ENCODE measurements at regions not wholly inside any gene's neighbourhood (a gene's known extent, or its start where the extent isn't known, plus 50 kb on each side); places are given as distances from the start of the nearest gene placed in this dataset.

- whole genome bisulfite sequencing, 2 donors: 83 to 85% methylated on average over 5 of the region's 5 CpGs
- no peak for ATAC-seq
- Histone ChIP-seq H3K27ac (no peak overlapping the region), H3K27me3 (peaks cover 0 to 17% (median 0%) of the 10 kb centered on the region in 7 donors), H3K36me3 (no peaks in the 10 kb centered on the region), H3K4me3 (no peak overlapping the region), H3K4me1 (peaks cover 0 to 5% (median 0%) of the 10 kb centered on the region in 9 donors), H3K9me3 (no peaks in the 10 kb centered on the region)
- intact Hi-C loops (cut with DNase I): loop anchor here in 1 of 10 donors (5.0 kb wide), 1 partner anchor 78 kb away; no protein-coding TSS in a partner anchor
- TF ChIP-seq CTCF (IDR thresholded peaks at IDR 0.05): no peak
- no peak for DNase-seq
These were observed 84.6 kb upstream of the SYNDIG1 start for GRCh38 chr20:24384865-24385264.

GRCh38 chr20:24382743-24383142, 86.7 kb upstream of the SYNDIG1 start:
- intact Hi-C loops (cut with DNase I): loop anchor here in 1 of 10 donors (5.0 kb wide), 1 partner anchor 75 kb away; no protein-coding TSS in a partner anchor
- peaks cover 0 to 7% (median 0%) of the 10 kb centered on the region in 7 donors for H3K27me3 ChIP-seq
- DNase-seq: no peak
- 11 to 16% methylated on average over 2 of the region's 2 CpGs for WGBS, 2 donors
- no peak overlapping the region for H3K27ac ChIP-seq
- H3K9me3 ChIP-seq: no peaks in the 10 kb centered on the region
- no peak overlapping the region for H3K4me3 ChIP-seq
- H3K36me3 ChIP-seq: no peaks in the 10 kb centered on the region
- TF ChIP-seq CTCF (IDR thresholded peaks at IDR 0.05): no peak
- ATAC-seq: peak in 3 of 8 donors; percentile 14 to 36 (median 17)
- peaks cover 0 to 10% (median 0%) of the 10 kb centered on the region in 9 donors for H3K4me1 ChIP-seq

GRCh38 chr20:24382331-24382730, 87.1 kb upstream of the SYNDIG1 start:
- WGBS, 2 donors: 62% methylated on average over 7 of the region's 7 CpGs
- no peak overlapping the region for H3K4me3 ChIP-seq
- peaks cover 0 to 7% (median 0%) of the 10 kb centered on the region in 7 donors for H3K27me3 ChIP-seq
- H3K27ac ChIP-seq: no peak overlapping the region
- intact Hi-C loops (cut with DNase I): loop anchor here in 1 of 10 donors (5.0 kb wide), 1 partner anchor 75 kb away; no protein-coding TSS in a partner anchor
- DNase-seq: no peak
- H3K9me3 ChIP-seq: no peaks in the 10 kb centered on the region
- ATAC-seq: peak in 6 of 8 donors; percentile 65 to 81 (median 72)
- no peaks in the 10 kb centered on the region for H3K36me3 ChIP-seq
- peaks cover 0 to 10% (median 0%) of the 10 kb centered on the region in 9 donors for H3K4me1 ChIP-seq
- TF ChIP-seq CTCF (IDR thresholded peaks at IDR 0.05): no peak

GRCh38 chr20:24381886-24382285, 87.5 kb upstream of the SYNDIG1 start:
- ATAC-seq: no peak
- intact Hi-C loops (cut with DNase I): loop anchor here in 1 of 10 donors (5.0 kb wide), 1 partner anchor 75 kb away; no protein-coding TSS in a partner anchor
- no peaks in the 10 kb centered on the region for H3K9me3 ChIP-seq
- peaks cover 0 to 10% (median 0%) of the 10 kb centered on the region in 9 donors for H3K4me1 ChIP-seq
- H3K36me3 ChIP-seq: no peaks in the 10 kb centered on the region
- no peak for TF ChIP-seq CTCF (IDR thresholded peaks at IDR 0.05)
- no peak for DNase-seq
- no peak overlapping the region for H3K27ac ChIP-seq
- H3K27me3 ChIP-seq: peaks cover 0 to 7% (median 0%) of the 10 kb centered on the region in 7 donors
- no peak overlapping the region for H3K4me3 ChIP-seq
- 74 to 87% methylated on average over 5 of the region's 5 CpGs for WGBS, 2 donors

All from heart right ventricle (tissue), 16 donors.